Testis (tissue), 2 donors: ENCODE measurements at regions not wholly inside any gene's neighbourhood (a gene's known extent, or its start where the extent isn't known, plus 50 kb on each side); places are given as distances from the start of the nearest gene placed in this dataset.

Source experiments
- DNase-seq: peaks from one replicate; pipeline ENCODE4 v3.0.0-alpha.2; 2019
- H3K27ac ChIP-seq, 2 donors: fragments of 200-600 bp; sonication (generic); one replicate each; pipeline ENCODE4 v1.5.1; 2019
- H3K27me3 ChIP-seq: fragments of 200-600 bp; sonication (generic); one replicate; pipeline ENCODE4 v1.5.1; 2019
- H3K36me3 ChIP-seq: fragments of 200-600 bp; sonication (generic); one replicate; pipeline ENCODE4 v1.5.1; 2017; ENCODE audit warnings: low read depth; ENCODE audit errors: missing control alignments
- H3K4me1 ChIP-seq: fragments of 200-600 bp; sonication (generic); one replicate; pipeline ENCODE4 v1.5.1; 2019
- H3K4me3 ChIP-seq, 2 donors: fragments of 200-600 bp; sonication (generic); one replicate each; pipeline ENCODE4 v1.5.1; 2017 to 2019
- H3K9me3 ChIP-seq: fragments of 200-600 bp; sonication (generic); one replicate; pipeline ENCODE4 v1.5.1; 2017
- POLR2A ChIP-seq: fragments of 450-650 bp; IDR thresholded peaks from one replicate; pipeline ENCODE4 v1.6.1; 2017; ENCODE audit warnings: antibody characterized with exemption, mild to moderate bottlenecking, moderate library complexity
- WGBS, 2 donors: methylation state at CpG; one replicate each; pipeline ENCODE4 v1.1.5; 2018; 5-methylcytosine and 5-hydroxymethylcytosine counted together
- intact Hi-C: fragments of 100-400 bp; cut with DNase I; formaldehyde crosslinking; loops from one replicate; pipeline ENCODE4 v1.15.1; 2023; ENCODE audit warnings: low total_unique reads
- TF ChIP-seq, protein P1 (sequence below), 3 experiments: fragments of 450-650 bp in 2 of 3; fragments of 200-600 bp in 1 of 3; sonication (generic) in 1 of 3; IDR thresholded peaks; one replicate each; pipeline ENCODE4 v1.5.1; 2016 to 2019; ENCODE audit warnings: antibody characterized with exemption in 3 of 3, mild to moderate bottlenecking in 2 of 3, moderate library complexity in 1 of 3

DNA sequence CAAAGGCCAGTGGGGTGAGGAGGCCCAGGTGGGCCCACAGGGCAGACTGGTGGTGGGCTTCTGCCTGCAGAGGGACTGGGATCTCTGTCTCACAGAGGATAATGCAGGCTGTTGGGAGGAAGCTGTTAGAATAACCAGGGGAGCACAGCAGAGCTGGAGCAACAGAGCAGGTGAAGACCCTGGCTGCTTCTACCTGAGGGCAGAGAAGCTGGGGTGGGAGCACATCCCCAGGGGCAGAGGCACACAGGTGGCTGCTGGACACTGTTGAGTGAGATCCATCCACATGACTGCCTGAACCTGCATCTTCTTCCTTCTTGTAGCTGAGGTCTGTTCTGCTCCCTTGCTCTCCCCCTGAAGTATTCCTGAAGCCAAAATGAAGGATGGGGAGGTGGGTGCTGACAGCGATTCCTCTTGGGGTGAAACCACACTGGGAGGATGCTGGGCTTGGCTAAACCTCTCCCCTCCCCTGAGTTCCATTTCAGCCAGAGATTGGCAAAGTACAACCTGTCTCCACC lies 1725.0 kb downstream of the TP53TG3F start:
- TF ChIP-seq POLR2A, result no peak
- TF ChIP-seq, protein P1, sequence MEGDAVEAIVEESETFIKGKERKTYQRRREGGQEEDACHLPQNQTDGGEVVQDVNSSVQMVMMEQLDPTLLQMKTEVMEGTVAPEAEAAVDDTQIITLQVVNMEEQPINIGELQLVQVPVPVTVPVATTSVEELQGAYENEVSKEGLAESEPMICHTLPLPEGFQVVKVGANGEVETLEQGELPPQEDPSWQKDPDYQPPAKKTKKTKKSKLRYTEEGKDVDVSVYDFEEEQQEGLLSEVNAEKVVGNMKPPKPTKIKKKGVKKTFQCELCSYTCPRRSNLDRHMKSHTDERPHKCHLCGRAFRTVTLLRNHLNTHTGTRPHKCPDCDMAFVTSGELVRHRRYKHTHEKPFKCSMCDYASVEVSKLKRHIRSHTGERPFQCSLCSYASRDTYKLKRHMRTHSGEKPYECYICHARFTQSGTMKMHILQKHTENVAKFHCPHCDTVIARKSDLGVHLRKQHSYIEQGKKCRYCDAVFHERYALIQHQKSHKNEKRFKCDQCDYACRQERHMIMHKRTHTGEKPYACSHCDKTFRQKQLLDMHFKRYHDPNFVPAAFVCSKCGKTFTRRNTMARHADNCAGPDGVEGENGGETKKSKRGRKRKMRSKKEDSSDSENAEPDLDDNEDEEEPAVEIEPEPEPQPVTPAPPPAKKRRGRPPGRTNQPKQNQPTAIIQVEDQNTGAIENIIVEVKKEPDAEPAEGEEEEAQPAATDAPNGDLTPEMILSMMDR (IDR thresholded peaks at IDR 0.05), result no peak
- Histone ChIP-seq H3K4me3 (no peak overlapping the region), H3K4me1 (no peaks in the 10 kb centered on the region), H3K27me3 (no peaks in the 10 kb centered on the region), H3K9me3 (no peaks in the 10 kb centered on the region), H3K36me3 (no peaks in the 10 kb centered on the region), H3K27ac (no peak overlapping the region)
- intact Hi-C loops, result no loop called here
- DNase-seq, result no peak
- WGBS, 2 donors, result 59 to 80% methylated on average over 1 of the region's 1 CpG

DNA sequence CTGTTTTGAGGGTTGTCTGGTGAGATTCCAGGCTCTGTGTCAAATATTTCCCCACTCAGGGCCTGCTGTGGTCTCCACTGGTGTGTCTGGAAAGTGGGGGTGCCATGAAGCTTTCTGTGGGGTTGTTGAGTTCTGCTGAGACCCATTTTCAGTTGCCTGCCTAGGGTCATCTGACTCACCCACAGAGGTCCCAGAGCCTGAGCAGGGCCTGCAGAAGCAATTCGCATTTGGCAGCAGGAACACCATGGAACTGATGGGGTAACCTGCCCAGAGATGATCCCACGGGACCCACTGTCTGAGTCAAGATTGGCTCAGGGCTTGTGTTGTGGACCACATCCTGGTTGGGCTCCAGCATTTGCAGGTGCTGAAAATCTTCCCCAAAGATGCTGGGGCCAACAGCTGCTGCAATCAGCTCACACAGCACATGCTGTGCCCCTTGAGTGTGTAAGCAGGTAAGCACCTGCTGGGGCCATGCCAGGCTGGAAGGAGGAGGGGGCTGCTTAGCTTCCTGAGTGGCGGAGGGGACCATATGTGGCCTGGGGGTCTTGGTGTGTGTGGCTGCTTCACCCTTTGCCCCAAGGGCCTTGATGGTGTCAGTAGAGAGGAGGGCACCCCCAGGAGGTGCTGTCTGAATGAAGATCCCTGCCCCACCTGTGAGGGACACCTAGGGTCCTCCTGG lies 1726.1 kb downstream of the TP53TG3F start:
- Histone ChIP-seq H3K9me3 (no peaks in the 10 kb centered on the region), H3K27ac (no peak overlapping the region), H3K4me1 (no peaks in the 10 kb centered on the region), H3K27me3 (no peaks in the 10 kb centered on the region), H3K36me3 (no peaks in the 10 kb centered on the region), H3K4me3 (no peak overlapping the region)
- 61 to 71% methylated on average over 3 of the region's 3 CpGs for WGBS, 2 donors
- no peak for DNase-seq
- no peak for TF ChIP-seq POLR2A
- TF ChIP-seq, protein P1 (IDR thresholded peaks at IDR 0.05), result no peak
- intact Hi-C loops, result no loop called here

DNA sequence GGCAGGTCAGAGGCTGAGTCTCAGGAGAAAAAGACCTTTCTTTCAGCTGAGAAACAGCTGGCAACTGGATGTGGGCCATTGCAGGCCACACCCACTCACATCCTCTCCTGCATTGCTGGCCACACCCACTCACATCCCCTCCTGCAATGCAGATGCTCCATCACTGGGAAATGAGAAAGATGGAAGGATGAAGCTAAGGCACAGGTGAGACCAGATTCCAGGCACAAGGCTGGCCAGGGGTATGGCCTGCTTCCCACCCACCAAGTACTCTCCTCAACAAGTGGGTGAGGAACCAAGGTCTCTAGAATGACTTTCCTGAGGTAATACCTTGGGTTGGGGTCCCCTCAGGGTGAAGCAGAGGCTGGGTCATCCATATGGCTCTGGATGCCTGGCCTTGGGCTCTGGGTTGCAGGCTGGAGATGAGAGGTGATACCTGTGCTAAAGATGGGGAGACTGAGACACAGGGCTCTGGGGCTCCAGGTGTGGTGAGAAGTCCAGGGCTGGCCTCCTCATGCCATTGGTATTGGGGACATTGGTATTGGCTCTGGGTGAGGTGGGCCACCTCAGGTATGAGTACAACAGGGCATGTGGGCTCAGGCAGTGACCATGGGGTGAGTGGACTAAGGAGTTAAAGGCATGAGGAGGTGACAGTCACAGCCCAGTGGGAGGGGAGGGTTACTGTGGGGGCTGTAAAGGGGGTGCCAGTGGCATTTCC lies 1726.8 kb downstream of the TP53TG3F start:
- Histone ChIP-seq H3K4me1 (no peaks in the 10 kb centered on the region), H3K27ac (no peak overlapping the region), H3K36me3 (no peaks in the 10 kb centered on the region), H3K9me3 (no peaks in the 10 kb centered on the region), H3K27me3 (no peaks in the 10 kb centered on the region), H3K4me3 (no peak overlapping the region)
- DNase-seq, result no peak
- intact Hi-C loops, result no loop called here
- no peak for TF ChIP-seq POLR2A
- TF ChIP-seq, protein P1 (IDR thresholded peaks at IDR 0.05), result no peak

DNA sequence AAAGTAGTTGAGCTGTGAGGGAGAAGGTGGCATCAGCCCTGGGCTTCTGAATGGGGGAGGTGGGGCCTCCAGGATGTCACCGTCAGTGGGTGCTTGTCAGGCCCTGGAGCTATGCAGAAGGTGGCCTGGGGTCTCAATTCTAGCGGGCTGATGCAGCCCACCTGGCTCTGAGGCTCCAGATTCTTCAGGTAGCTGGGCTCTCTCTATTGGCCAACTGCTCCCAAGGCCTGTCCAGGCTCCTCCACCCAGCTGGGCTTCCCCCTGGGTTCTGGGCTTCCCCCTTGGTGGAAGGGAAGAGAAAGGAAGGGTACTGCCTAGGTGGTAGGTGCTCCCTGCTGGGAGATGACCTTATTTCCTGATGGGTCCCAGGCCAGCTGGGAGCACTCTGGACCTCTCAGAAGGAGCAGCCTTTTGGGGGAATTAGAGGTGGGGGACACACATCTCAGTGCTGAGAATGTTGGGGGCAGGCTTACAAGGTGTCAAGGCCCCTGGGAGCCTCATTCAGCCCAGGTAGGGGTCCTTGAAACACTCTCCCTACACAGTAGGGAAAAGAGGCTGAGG lies 1728.3 kb downstream of the TP53TG3F start:
- WGBS, 2 donors, result 67% methylated on average over 2 of the region's 2 CpGs; no CpG with 5 or more reads in 1 of the 2 donors
- DNase-seq, result no peak
- Histone ChIP-seq H3K4me1 (no peaks in the 10 kb centered on the region), H3K4me3 (no peak overlapping the region), H3K9me3 (no peaks in the 10 kb centered on the region), H3K27me3 (no peaks in the 10 kb centered on the region), H3K27ac (no peak overlapping the region), H3K36me3 (no peaks in the 10 kb centered on the region)
- TF ChIP-seq, protein P1 (IDR thresholded peaks at IDR 0.05), result no peak
- no peak for TF ChIP-seq POLR2A
- intact Hi-C loops, result no loop called here
